K562 (cell line): ENCODE measurements at regions not wholly inside any gene's neighbourhood (a gene's known extent, or its start where the extent isn't known, plus 50 kb on each side); places are given as distances from the start of the nearest gene placed in this dataset.

ENCODE experiments used
- ATAC-seq: fragments of 200-7000 bp; cut with Tn5 transposase; 3 replicates; pipeline ENCODE4 v1.9.1; 2020; ENCODE audit warnings: moderate library complexity
- BruUV-seq: library from RNA; stranded (reverse); fragments of 400-500 nt; replicated peaks from 2 replicates; lab custom pipeline; 2021; lab: Mats Ljungman, UMichigan
- CTCF ChIA-PET: fragments of 300-600 bp; formaldehyde crosslinking; extraction: SDS; loops from one replicate; lab custom pipeline; 2021; ENCODE audit warnings: low intra/inter-chr PET ratio; lab: Yijun Ruan, JAX
- POLR2A ChIA-PET: fragments of 300-600, 350-650 bp; sonication (Branson Sonifier 250); formaldehyde crosslinking; extraction: SDS; loops from one replicate; lab custom pipeline; 2021; ENCODE audit warnings: antibody characterized with exemption, inconsistent platforms; lab: Yijun Ruan, JAX
- DNase-seq, 4 experiments: peaks; one replicate each; pipeline versions ENCODE4 v3.0.0 to v3.0.0-alpha.2; 2011 to 2018; ENCODE audit warnings: low spot score in 3 of 4, mixed read lengths in 3 of 4; ENCODE audit errors: extremely low read depth in 1 of 4
- FAIRE-seq: peaks from 2 replicates; lab custom pipeline; 2011; peaks lifted over from hg19 to GRCh38; lab: Jason Lieb, UNC
- H2AFZ ChIP-seq: 2 replicates; pipeline ENCODE4 v1.6.0; 2011; ENCODE audit warnings: low read depth, low read length, control low read depth, inconsistent platforms
- H3K27ac ChIP-seq: fragments of 200-600 bp; 3 replicates; pipeline ENCODE4 v1.8.0; 2011; ENCODE audit warnings: low read depth, mild to moderate bottlenecking, control low read depth, inconsistent platforms, low read length, moderate library complexity, mixed read lengths; ENCODE audit errors: extremely low read depth
- H3K27me3 ChIP-seq, 2 experiments: fragments of 300-600 bp in 1 of 2; 2 replicates in 1 of 2; 3 replicates in 1 of 2; pipeline versions ENCODE4 v1.6.0 to v1.8.0; 2011; ENCODE audit warnings: inconsistent platforms in 2 of 2, low read length in 2 of 2, mild to moderate bottlenecking in 1 of 2, mixed read lengths in 1 of 2, moderate library complexity in 1 of 2; ENCODE audit not compliant: control insufficient read depth in 2 of 2, insufficient read depth in 2 of 2
- H3K36me3 ChIP-seq: fragments of 300-600 bp; 3 replicates; pipeline ENCODE4 v1.8.0; 2011; ENCODE audit warnings: mild to moderate bottlenecking, low read length, inconsistent platforms; ENCODE audit not compliant: control insufficient read depth, insufficient read depth
- H3K4me1 ChIP-seq, 2 experiments: fragments of 200-600 bp in 1 of 2; replicated peaks in 1 of 2; 2 replicates in 1 of 2; 3 replicates in 1 of 2; pipeline versions ENCODE4 v1.5.1 to v1.8.0; 2011; ENCODE audit warnings: inconsistent platforms in 2 of 2, low read length in 2 of 2, mild to moderate bottlenecking in 1 of 2, mixed read lengths in 1 of 2, moderate library complexity in 1 of 2; ENCODE audit not compliant: control insufficient read depth in 2 of 2, insufficient read depth in 2 of 2
- H3K4me2 ChIP-seq: 2 replicates; pipeline ENCODE4 v1.6.1; 2011; ENCODE audit warnings: low read length, control low read depth, inconsistent platforms, mixed read lengths; ENCODE audit not compliant: insufficient read depth
- H3K4me3 ChIP-seq: fragments of 200-600 bp; sonication (generic), shearing (Covaris generic); 2 replicates; pipeline ENCODE4 v1.5.1; 2016; ENCODE audit warnings: control low read depth, inconsistent platforms
- H3K79me2 ChIP-seq: fragments of 200-600 bp; 3 replicates; pipeline ENCODE4 v1.8.0; 2011; ENCODE audit warnings: low read length, inconsistent platforms; ENCODE audit not compliant: control insufficient read depth, insufficient read depth
- H3K9ac ChIP-seq, 2 experiments: 2 replicates each; pipeline versions ENCODE4 v1.6.0 to v1.6.1; 2011; ENCODE audit warnings: low read depth in 2 of 2, low read length in 2 of 2, control low read depth in 1 of 2, inconsistent platforms in 1 of 2, mild to moderate bottlenecking in 1 of 2, mixed read lengths in 1 of 2; ENCODE audit not compliant: insufficient read depth in 1 of 2
- H3K9me1 ChIP-seq: one replicate; pipeline ENCODE4 v1.6.0; 2011; ENCODE audit warnings: inconsistent platforms, mild to moderate bottlenecking, low read length, moderate library complexity; ENCODE audit not compliant: control insufficient read depth, insufficient read depth
- H3K9me3 ChIP-seq: replicated peaks from 2 replicates; pipeline ENCODE4 v1.5.1; 2011; ENCODE audit warnings: low read depth, low read length, inconsistent platforms; ENCODE audit not compliant: control insufficient read depth, insufficient read depth
- H4K20me1 ChIP-seq: replicated peaks from 2 replicates; pipeline ENCODE4 v1.6.1; 2011; ENCODE audit warnings: low read length, inconsistent platforms, mixed read lengths; ENCODE audit not compliant: control insufficient read depth, insufficient read depth
- ARID2 ChIP-seq: fragments of 450-650 bp; IDR thresholded peaks from 2 replicates; pipeline ENCODE4 v1.6.1; 2017; ENCODE audit warnings: antibody characterized with exemption, mild to moderate bottlenecking
- CEBPB ChIP-seq: fragments of 450-650 bp; IDR thresholded peaks from 2 replicates; pipeline ENCODE4 v1.6.1; 2016; ENCODE audit warnings: missing genetic modification characterization, missing compliant biosample characterization
- RHOXF2B ChIP-seq: fragments of 250-450 bp; sonication (Bioruptor Pico); conservative IDR thresholded peaks from 2 replicates; pipeline ENCODE4 v1.5.1; 2021
- SP2 ChIP-seq: IDR thresholded peaks from 2 replicates; pipeline ENCODE4 v1.6.1; 2011; ENCODE audit warnings: mild to moderate bottlenecking, low read depth, low read length, moderate library complexity; ENCODE audit not compliant: poor library complexity, severe bottlenecking; ENCODE audit errors: extremely low read depth
- STAG1 ChIP-seq: sonication (generic); formaldehyde crosslinking; IDR thresholded peaks from 2 replicates; pipeline ENCODE4 v1.5.0; 2020; ENCODE audit warnings: missing genetic modification reagents, borderline replicate concordance
- ZBTB49 ChIP-seq: sonication (generic); formaldehyde crosslinking; IDR thresholded peaks from 2 replicates; pipeline ENCODE4 v1.8.0; 2022; ENCODE audit warnings: missing genetic modification reagents, mild to moderate bottlenecking, borderline replicate concordance
- ZMIZ1 ChIP-seq, 2 experiments: fragments of 150-350 bp in 1 of 2; IDR thresholded peaks; 2 replicates each; pipeline ENCODE4 v1.6.1; 2012 to 2016; ENCODE audit warnings: low read depth in 2 of 2, low read length in 2 of 2, mild to moderate bottlenecking in 1 of 2, moderate library complexity in 1 of 2
- ZNF165 ChIP-seq: fragments of 250-450 bp; sonication (Bioruptor Pico); IDR thresholded peaks from 2 replicates; pipeline ENCODE4 v1.4.0; 2020; ENCODE audit warnings: borderline replicate concordance
- in situ Hi-C: fragments of 300-500 bp; cut with MboI; formaldehyde crosslinking; loops from 4 replicates; pipeline ENCODE4 v1.15.0; 2018; ENCODE audit warnings: inconsistent platforms, mixed read lengths
- intact Hi-C: fragments of 100-400 bp; cut with micrococcal nuclease; formaldehyde crosslinking; loops from 2 replicates; pipeline ENCODE4 v1.14.2; 2022

- TF ChIP-seq ZMIZ1 (IDR thresholded peaks at IDR 0.05; ENCODE audit: low read depth in 2 of 2, low read length in 2 of 2): no peak
Measured at GRCh38 chr5:105544300-105544699, 1981.7 kb upstream of the NUDT12 start (continued).

- no peak for ATAC-seq
- in situ Hi-C loops: no loop called here
Measured at GRCh38 chr5:105536675-105537074, 1974.1 kb upstream of the NUDT12 start.

More at GRCh38 chr5:105536675-105537074, 1974.1 kb upstream of the NUDT12 start:
- H3K4me2 ChIP-seq: no peak overlapping the region
- H3K4me3 ChIP-seq: no peak overlapping the region
- FAIRE-seq (no peak), DNase-seq (no peak)
- H3K9me3 ChIP-seq: no peaks in the 10 kb centered on the region
- H4K20me1 ChIP-seq: no peaks in the 10 kb centered on the region
- no peak overlapping the region for H3K9ac ChIP-seq
- H3K79me2 ChIP-seq: no peaks in the 10 kb centered on the region
- H3K27ac ChIP-seq: no peak overlapping the region
- no peaks in the 10 kb centered on the region for H3K4me1 ChIP-seq
- ChIA-PET CTCF (no interaction called here), POLR2A (no interaction called here)
- no peaks in the 10 kb centered on the region for H3K9me1 ChIP-seq
- BruUV-seq: no TSS peak
- H2AFZ ChIP-seq: no peak overlapping the region
- no peaks in the 10 kb centered on the region for H3K36me3 ChIP-seq
- no peaks in the 10 kb centered on the region for H3K27me3 ChIP-seq
- TF ChIP-seq RHOXF2B (CRISPR knock-in tag): no peak
- TF ChIP-seq ZBTB49 (CRISPR knock-in tag): no peak
- TF ChIP-seq SP2: no peak
- no peak for TF ChIP-seq ZNF165 (CRISPR knock-in tag)
- no peak for TF ChIP-seq STAG1 (CRISPR knock-in tag)
- TF ChIP-seq CEBPB (tag): no peak
- TF ChIP-seq ARID2: no peak
- intact Hi-C loops: no loop called here
